ENCODE measurements at regions not wholly inside any gene's neighbourhood (a gene's known extent, or its start where the extent isn't known, plus 50 kb on each side); places are given as distances from the start of the nearest gene placed in this dataset.

DNA sequence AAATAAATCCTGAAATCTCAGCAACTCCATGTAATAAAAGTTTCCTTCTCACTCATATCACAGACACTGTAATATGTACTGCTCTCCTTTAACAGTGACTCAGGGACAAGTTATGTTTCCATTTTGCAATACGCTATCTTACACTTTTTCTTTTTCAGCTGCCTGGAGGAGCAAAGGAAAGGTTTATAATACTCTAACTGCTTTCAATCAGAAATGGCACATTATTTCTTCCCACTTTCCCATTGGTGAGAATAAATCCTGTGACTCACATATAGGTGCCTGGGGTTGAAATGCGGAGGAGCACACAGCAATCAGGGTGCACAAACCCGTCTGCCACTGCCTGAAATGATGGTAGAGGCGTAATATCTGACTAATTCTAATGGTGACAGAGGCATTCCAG lies 186.6 kb downstream of the HINT1 start:
- H3K79me2 ChIP-seq (ENCODE audit: control insufficient read depth in 1 of 2, insufficient read depth in 2 of 2, low read length in 2 of 2), result no peaks in the 10 kb centered on the region
- ChIA-PET CTCF (ENCODE audit: partially characterized antibody) (no interaction called here), POLR2A (ENCODE audit: partially characterized antibody) (no interaction called here)
- H2BK5ac ChIP-seq (ENCODE audit: low read depth, low read length), result no peak overlapping the region
- no peak overlapping the region for H3K9ac ChIP-seq (replicated peaks in 1 of 4; ENCODE audit: extremely low read depth in 1 of 4, low read depth in 3 of 4, low read length in 3 of 4)
- no peak overlapping the region for H2AFZ ChIP-seq (ENCODE audit: low read length)
- WGBS, 2 experiments (ENCODE audit: extremely low coverage in 1 of 2, insufficient coverage in 1 of 2, insufficient read length in 1 of 2, insufficient replicate concordance in 2 of 2, low coverage in 1 of 2, low lambda C conversion rate in 2 of 2, missing lambda C conversion rate in 1 of 2), result 89% methylated on average over 4 of the region's 4 CpGs; no CpG with 5 or more reads in 1 of the 2 experiments
- H3K56ac ChIP-seq (replicated peaks; ENCODE audit: insufficient read length, low read depth, low read length), result no peak overlapping the region
- H2BK120ac ChIP-seq (replicated peaks; ENCODE audit: low read depth, low read length), result no peak overlapping the region
- DNase-seq (ENCODE audit: low read depth in 1 of 2, low spot score in 2 of 2) (no peak), FAIRE-seq (no peak)
- no peak overlapping the region for H2BK12ac ChIP-seq (ENCODE audit: low read depth, low read length)
- no peak overlapping the region for H3K18ac ChIP-seq (ENCODE audit: extremely low read depth, low read length)
- H3K9me3 ChIP-seq (ENCODE audit: insufficient read depth in 2 of 2, low read depth in 1 of 2, low read length in 1 of 2), result no peaks in the 10 kb centered on the region
- no peak overlapping the region for H3K4me2 ChIP-seq (ENCODE audit: insufficient read depth in 1 of 2, low read depth in 2 of 2, low read length in 2 of 2)
- no peaks in the 10 kb centered on the region for H3K27me3 ChIP-seq (replicated peaks in 1 of 4; ENCODE audit: control insufficient read depth in 3 of 4, extremely low read depth in 1 of 4, insufficient read depth in 3 of 4, low read length in 3 of 4)
- no peak overlapping the region for H3K4me3 ChIP-seq (ENCODE audit: extremely low read depth in 1 of 4, insufficient read depth in 2 of 4, low read depth in 3 of 4, low read length in 4 of 4)
- H3K23me2 ChIP-seq (ENCODE audit: low read depth, low read length), result no peaks in the 10 kb centered on the region
- no peak overlapping the region for H2BK15ac ChIP-seq (ENCODE audit: low read length)
- no peak overlapping the region for H2BK20ac ChIP-seq (ENCODE audit: low read length)
- H3K23ac ChIP-seq (ENCODE audit: insufficient read length), result no peak overlapping the region
- no peak overlapping the region for H4K8ac ChIP-seq (ENCODE audit: extremely low read depth, insufficient read depth, low read length)
- no peaks in the 10 kb centered on the region; a peak in 1 of 8 replicates for H3K36me3 ChIP-seq (ENCODE audit: control insufficient read depth in 2 of 4, insufficient read depth in 4 of 4, low read length in 3 of 4)
- no peak overlapping the region for H3K4ac ChIP-seq (replicated peaks; ENCODE audit: insufficient read length, low read depth, low read length)
- H3K14ac ChIP-seq (ENCODE audit: insufficient read length), result no peak overlapping the region
- H4K91ac ChIP-seq (replicated peaks; ENCODE audit: insufficient read length, low read length), result no peak overlapping the region
- H4K20me1 ChIP-seq (replicated peaks in 1 of 2; ENCODE audit: control insufficient read depth in 1 of 2, insufficient read depth in 2 of 2, low read length in 2 of 2), result no peaks in the 10 kb centered on the region
- no peak overlapping the region for H4K5ac ChIP-seq (ENCODE audit: insufficient read length, low read depth, low read length)
- peaks cover 0 to 2% (median 0%) of the 10 kb centered on the region in 4 experiments; a peak in 2 of 7 replicates for H3K4me1 ChIP-seq (replicated peaks in 1 of 4; ENCODE audit: control insufficient read depth in 3 of 4, insufficient read depth in 4 of 4, low read length in 3 of 4)
- H3K79me1 ChIP-seq (ENCODE audit: low read depth, low read length), result no peaks in the 10 kb centered on the region
- H3K27ac ChIP-seq (ENCODE audit: low read depth, low read length), result no peak overlapping the region
- no peak overlapping the region for H2AK5ac ChIP-seq (ENCODE audit: low read depth, low read length)
- TF ChIP-seq GABPA (IDR thresholded peaks at IDR 0.05; ENCODE audit: borderline replicate concordance, insufficient read depth, low read length) (no peak), CBX8 (IDR thresholded peaks at IDR 0.05; ENCODE audit: borderline replicate concordance, low read depth, low read length) (no peak), CBX5 (IDR thresholded peaks at IDR 0.05; ENCODE audit: low read depth, low read length) (no peak), ZNF274 (IDR thresholded peaks at IDR 0.05; ENCODE audit: borderline replicate concordance, extremely low read depth, low read length) (no peak), BACH1 (IDR thresholded peaks at IDR 0.05; ENCODE audit: low read length) (no peak), CTBP2 (IDR thresholded peaks at IDR 0.05; ENCODE audit: borderline replicate concordance, insufficient read depth, insufficient read length, low read length) (no peak), RBBP5 (IDR thresholded peaks at IDR 0.05; ENCODE audit: borderline replicate concordance, low read depth, low read length) (no peak), JUND (IDR thresholded peaks at IDR 0.05; ENCODE audit: low read length) (no peak), HDAC6 (IDR thresholded peaks at IDR 0.05; ENCODE audit: low read depth, low read length) (no peak)
- TF ChIP-seq, protein P1, sequence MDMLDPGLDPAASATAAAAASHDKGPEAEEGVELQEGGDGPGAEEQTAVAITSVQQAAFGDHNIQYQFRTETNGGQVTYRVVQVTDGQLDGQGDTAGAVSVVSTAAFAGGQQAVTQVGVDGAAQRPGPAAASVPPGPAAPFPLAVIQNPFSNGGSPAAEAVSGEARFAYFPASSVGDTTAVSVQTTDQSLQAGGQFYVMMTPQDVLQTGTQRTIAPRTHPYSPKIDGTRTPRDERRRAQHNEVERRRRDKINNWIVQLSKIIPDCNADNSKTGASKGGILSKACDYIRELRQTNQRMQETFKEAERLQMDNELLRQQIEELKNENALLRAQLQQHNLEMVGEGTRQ (IDR thresholded peaks at IDR 0.05; ENCODE audit: low read length), result no peak
- TF ChIP-seq, protein P2, sequence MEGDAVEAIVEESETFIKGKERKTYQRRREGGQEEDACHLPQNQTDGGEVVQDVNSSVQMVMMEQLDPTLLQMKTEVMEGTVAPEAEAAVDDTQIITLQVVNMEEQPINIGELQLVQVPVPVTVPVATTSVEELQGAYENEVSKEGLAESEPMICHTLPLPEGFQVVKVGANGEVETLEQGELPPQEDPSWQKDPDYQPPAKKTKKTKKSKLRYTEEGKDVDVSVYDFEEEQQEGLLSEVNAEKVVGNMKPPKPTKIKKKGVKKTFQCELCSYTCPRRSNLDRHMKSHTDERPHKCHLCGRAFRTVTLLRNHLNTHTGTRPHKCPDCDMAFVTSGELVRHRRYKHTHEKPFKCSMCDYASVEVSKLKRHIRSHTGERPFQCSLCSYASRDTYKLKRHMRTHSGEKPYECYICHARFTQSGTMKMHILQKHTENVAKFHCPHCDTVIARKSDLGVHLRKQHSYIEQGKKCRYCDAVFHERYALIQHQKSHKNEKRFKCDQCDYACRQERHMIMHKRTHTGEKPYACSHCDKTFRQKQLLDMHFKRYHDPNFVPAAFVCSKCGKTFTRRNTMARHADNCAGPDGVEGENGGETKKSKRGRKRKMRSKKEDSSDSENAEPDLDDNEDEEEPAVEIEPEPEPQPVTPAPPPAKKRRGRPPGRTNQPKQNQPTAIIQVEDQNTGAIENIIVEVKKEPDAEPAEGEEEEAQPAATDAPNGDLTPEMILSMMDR (IDR thresholded peaks at IDR 0.05; ENCODE audit: control extremely low read depth in 1 of 3, insufficient read depth in 1 of 3, low read depth in 1 of 3, low read length in 3 of 3), result no peak

All from H1 (cell line).